ENCODE measurements at regions not wholly inside any gene's neighbourhood (a gene's known extent, or its start where the extent isn't known, plus 50 kb on each side); places are given as distances from the start of the nearest gene placed in this dataset.

GRCh38 chr1:58862728-58863385 is 79.0 kb upstream of the JUN start:
- no peak for DNase-seq (ENCODE audit: low spot score)

DNA sequence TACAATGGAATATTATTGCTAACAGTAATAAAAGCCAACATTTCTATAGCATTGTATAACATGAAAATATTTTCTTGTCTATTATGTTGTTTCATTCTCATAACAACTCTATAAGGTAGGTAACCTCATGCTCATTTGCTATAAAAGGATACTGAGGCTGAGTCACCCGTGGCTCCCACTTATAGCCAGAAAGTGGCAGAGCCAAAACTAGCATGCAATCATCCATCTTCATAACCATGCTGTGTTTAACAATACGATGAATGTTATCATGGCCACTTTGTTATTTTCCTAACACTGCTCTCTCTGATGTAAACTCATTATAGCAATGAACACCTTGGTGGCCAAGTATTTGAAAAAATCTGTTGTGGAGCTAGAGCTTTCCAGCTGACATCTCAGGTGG is 80.8 kb upstream of the JUN start:
- DNase-seq (ENCODE audit: low spot score) = no peak

- no peak for DNase-seq (ENCODE audit: low spot score)
These were observed 82.7 kb upstream of the JUN start for GRCh38 chr1:58866578-58866977.

- DNase-seq (ENCODE audit: low spot score) = no peak
These were observed 85.9 kb upstream of the JUN start for GRCh38 chr1:58869638-58870297.

DNA sequence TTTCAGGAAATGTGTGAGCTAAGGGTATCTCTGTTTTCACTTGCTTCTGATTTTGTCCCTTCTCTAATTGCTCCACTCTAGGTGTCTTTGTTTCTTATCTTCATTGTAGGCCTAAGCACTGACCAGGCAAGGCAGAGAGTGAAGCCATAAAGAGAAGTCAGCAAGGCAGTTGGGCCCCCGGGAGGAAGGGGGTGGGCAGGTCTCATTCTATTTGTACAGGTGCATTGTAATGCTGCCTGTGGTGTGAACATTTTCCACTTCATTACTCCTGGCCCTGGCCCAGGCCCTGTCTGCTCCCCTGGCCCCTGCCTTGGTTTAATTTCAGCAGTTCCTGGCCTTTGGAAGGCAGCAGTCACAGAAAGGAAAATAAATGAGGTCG is 86.4 kb upstream of the JUN start:
- no peak for DNase-seq (ENCODE audit: low spot score)

DNA sequence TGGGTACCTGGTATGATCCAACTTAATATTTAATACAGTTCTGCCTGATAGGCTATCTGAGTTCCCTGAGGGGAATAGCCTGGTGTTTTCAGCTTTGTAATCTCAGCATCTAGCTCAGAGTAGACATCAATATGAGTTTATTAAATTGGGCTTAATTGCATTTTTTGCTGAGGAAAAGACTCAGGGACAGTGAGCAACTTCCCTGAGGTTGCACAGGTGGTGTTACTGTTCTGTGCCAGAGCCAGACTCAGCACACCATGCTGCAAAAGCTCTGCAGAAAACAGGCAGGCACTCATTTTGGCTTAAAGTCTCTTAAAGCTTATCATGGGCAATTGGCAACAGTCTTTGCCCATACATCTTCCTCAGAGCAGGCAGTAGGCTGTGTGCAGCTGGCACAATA is 90.5 kb upstream of the JUN start:
- no peak for DNase-seq (ENCODE audit: low spot score)

DNA sequence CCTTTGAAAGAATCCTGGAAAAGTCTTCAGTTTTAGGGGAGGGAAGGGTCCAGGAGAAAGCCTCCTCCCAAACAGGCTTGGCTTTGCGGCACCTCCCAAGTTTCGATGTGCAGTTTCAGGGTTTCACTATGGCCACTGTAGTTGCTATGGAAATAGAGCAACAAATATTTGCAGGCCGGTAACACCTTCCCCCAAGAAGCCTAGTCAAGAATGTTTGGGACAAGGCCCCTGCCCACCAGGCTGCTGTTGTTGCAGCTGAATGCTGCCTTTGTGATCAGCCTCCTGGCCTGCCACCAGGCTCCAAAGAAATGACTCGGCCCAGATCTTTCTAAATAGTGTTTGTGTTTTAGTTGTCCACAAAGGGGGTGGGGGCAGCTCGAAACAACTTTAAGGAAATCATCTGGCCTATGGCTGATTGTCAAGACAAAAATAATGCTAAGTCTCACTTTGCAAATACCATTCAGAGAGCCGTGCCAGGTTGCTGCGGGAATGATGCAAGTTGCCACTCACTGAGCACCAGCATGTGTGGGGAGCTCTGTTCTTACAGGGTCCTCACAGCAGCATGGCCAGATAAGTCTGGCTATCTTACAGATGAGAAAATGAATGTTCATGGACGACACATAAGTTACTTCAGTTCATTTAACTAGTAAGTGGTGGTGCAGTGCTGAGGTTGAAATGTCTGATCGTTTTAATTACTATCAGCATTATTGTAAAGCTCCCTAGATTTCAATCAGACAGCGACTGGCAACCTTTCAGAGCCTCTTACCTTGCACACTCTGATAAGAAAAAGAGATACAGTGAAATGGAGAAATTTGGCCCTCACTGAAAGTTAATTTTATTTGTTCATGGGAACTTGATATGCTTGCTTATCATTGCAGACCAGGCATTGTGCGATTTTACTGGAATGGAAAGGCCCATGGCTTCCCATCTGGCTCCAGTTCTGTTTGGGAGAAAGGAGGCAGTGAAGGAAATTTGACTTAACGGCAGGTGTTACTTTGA is 91.2 kb upstream of the JUN start:
- no peak for DNase-seq (ENCODE audit: low spot score)

DNA sequence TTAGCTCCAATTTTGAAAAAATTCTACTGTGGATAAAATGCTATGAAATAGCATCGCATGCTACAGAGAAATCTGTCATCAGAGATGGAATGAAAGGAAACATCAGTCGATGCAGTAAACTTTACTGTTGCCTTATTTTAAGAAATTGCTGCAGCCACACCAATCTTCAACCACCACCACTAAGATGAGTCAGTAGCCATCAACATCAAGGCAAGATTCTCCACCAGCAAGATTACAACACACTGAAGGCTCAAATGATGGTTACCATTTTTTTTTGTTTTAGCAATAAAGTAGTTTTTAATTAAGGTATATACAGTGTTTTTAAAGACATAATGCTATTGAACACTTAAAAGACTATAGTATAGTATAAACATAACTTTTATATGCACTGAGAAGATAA is 95.6 kb upstream of the JUN start:
- no peak for DNase-seq (ENCODE audit: low spot score)

DNA sequence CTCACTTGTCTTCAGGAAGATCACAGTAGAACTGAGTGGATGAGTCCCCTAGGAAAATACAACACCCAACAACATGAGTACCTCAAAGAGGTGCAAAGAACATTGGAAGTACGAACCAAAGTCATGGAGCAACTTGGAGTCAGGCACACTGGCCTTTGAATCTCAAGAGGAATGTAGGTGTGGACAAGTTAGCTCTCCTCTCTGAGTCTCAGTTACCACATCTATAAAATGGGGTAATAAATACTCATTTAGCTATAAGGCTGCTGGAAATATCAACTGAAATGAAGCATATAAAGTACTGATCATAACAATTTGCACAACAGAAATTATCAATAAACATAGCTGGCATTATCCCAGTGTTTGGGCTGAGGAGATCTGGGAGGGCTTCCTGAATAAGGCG is 96.7 kb upstream of the JUN start:
- DNase-seq (ENCODE audit: low spot score) = no peak

DNA sequence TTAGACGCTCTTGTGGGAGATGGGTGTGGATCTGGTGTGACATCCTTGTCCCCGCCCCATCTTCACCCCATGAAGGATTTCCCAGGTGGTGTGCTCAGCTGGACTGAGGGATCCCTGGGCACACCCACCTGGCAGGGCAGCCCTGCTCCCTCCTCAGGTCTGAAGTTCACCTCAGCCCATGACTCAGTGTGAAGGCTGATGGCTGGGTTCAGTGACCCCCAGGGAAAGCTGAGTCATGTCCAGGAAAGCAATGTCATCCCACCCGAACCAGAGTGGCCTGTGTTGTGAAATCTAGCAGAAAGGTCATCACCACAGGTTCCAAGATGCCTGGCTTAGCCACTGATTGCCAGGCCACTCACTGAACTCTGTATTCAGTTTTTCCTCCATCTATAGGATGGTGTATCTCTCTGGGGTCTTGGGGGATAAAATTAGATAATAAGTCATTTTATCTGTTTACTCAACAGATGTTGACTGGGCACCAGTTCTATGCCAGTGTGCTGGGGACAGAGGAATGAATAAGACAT is 97.7 kb upstream of the JUN start:
- peak; percentile 88 for DNase-seq (ENCODE audit: low spot score)

- DNase-seq (ENCODE audit: low spot score) = no peak
These were observed 98.6 kb upstream of the JUN start for GRCh38 chr1:58882322-58882948.

GRCh38 chr1:58883037-58883887 is 99.4 kb upstream of the JUN start:
- DNase-seq (ENCODE audit: low spot score) = peak; percentile 97

DNA sequence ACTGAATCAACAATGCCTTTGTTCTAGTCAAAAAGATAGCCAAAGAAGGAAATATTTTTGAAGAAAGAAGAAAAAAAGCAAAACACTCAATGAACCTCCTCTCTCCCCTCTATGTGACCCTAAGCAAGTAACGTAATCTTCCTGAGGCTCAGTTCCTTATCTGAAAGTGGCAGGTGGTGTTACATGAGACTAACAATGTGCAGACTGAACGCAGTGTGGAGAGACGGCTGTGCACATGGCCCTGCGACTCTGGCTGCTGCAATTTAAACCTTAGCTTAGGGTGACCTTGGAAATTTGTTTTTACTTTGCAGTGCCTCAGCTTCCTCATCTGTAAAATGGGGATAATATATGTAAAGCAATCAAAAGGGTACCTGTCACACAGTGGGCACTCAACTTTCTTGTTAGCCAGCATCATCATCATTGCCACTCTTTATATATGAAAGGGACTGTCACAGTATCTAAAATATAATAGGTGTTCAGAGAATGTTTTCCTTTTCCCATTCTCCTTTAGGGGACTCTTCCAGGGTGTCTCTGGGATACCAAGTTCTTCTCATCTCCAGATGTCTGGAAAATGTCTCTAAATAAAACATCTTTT is 100.1 kb upstream of the JUN start:
- no peak for DNase-seq (ENCODE audit: low spot score)

GRCh38 chr1:58884706-58885661 is 101.1 kb upstream of the JUN start:
- no peak for DNase-seq (ENCODE audit: low spot score)

- DNase-seq (ENCODE audit: low spot score) = peak; percentile 40
These were observed 102.2 kb upstream of the JUN start for GRCh38 chr1:58885998-58886397.

GRCh38 chr1:58886611-58887010 is 102.8 kb upstream of the JUN start:
- no peak for DNase-seq (ENCODE audit: low spot score)

DNA sequence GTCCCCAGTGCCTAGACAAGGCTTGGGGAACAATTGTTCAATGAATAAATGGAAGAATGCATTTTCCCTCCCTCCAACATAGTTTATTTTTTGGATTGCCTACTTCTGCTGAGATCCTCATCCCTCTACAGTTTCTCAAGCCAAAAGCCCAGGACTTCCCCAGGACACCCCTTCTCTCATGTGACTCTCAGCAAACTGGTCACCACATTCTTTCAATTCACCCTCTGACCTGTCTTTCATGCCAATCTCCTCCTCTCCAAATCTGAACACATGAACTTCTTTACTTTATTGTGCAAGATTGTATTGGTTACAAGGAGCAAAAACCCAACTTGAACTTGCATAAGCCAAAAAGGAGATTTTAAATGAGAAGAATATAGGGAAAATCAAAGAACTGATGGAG is 103.2 kb upstream of the JUN start:
- no peak for DNase-seq (ENCODE audit: low spot score)

DNA sequence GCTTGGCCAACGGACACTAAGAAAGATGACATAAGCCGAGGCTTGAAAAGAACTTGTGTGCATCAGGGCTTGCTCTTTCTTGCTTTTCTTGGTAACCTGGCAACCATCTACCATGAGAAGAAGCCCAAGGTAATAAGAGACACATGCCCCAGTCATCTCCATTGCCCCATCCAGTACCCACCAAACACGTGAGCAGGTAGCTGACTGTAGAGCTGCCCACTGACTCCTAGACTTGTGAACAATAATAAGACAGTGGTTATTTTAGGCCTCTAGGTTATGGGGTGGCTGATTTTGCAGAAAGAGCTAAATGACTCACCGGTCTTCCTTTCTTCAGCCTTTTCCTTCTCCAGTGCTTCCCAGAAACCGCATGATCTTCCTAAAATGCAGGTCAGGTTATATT is 105.0 kb upstream of the JUN start:
- peak; percentile 54 for DNase-seq (ENCODE audit: low spot score)

DNA sequence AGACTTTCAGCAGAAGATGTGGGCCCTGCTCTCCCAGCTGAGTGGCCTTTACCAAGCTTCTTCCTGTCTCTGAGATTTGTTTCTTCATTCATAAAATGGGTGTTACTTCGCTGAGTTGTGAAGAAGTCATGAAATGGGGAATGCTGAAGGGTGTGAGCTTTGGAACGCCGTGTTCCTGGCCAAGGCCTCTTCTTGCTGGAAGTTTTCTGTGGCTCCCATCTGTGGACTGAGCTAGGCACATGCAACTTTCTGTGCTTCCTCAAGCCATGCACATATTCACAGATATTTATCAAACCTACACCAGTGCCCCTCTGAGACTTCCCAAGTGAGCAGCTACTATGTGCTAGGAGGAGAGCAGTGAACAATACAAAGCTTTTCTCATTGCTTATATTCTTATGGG is 106.3 kb upstream of the JUN start:
- no peak for DNase-seq (ENCODE audit: low spot score)
